ENCODE measurements at regions not wholly inside any gene's neighbourhood (a gene's known extent, or its start where the extent isn't known, plus 50 kb on each side); places are given as distances from the start of the nearest gene placed in this dataset.

DNA sequence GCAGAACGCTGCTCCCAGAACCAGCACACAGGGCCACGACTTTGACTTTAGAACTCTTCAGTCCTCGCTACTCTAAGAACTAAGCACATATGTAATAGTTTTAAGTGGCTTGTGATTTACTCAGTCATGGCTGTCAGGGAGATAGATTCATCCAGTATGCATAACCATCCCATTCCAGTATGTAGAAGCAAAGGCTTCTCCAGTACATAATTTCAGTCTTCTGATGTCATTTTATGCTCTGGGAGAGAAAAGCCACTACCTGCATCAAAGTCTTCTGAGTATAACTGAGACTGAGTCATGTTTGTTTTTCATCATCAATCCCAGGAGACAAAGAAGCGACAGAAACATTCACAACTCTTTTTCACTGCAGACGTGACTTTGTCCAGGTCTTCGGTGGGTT, 885.7 kb downstream of the PLA2G4A start:
- no peak overlapping the region for H3K4me3 ChIP-seq
- H3K36me3 ChIP-seq = no peaks in the 10 kb centered on the region
- intact Hi-C loops (cut with DNase I; ENCODE audit: low total_unique reads) = no loop called here
- TF ChIP-seq POLR2AphosphoS5 (IDR thresholded peaks at IDR 0.05) = no peak
- TF ChIP-seq, protein P1, sequence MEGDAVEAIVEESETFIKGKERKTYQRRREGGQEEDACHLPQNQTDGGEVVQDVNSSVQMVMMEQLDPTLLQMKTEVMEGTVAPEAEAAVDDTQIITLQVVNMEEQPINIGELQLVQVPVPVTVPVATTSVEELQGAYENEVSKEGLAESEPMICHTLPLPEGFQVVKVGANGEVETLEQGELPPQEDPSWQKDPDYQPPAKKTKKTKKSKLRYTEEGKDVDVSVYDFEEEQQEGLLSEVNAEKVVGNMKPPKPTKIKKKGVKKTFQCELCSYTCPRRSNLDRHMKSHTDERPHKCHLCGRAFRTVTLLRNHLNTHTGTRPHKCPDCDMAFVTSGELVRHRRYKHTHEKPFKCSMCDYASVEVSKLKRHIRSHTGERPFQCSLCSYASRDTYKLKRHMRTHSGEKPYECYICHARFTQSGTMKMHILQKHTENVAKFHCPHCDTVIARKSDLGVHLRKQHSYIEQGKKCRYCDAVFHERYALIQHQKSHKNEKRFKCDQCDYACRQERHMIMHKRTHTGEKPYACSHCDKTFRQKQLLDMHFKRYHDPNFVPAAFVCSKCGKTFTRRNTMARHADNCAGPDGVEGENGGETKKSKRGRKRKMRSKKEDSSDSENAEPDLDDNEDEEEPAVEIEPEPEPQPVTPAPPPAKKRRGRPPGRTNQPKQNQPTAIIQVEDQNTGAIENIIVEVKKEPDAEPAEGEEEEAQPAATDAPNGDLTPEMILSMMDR (IDR thresholded peaks at IDR 0.05 in 8 of 11, conservative IDR thresholded peaks at IDR 0.05 in 3 of 11) = no peak
- no peak for TF ChIP-seq POLR2A (IDR thresholded peaks at IDR 0.05)
- 77 to 87% (median 80%) methylated on average over 6 of the region's 6 CpGs for WGBS, 5 donors
- no peak overlapping the region for H3K27ac ChIP-seq
- DNase-seq = no peak
- no peaks in the 10 kb centered on the region for H3K4me1 ChIP-seq
- peaks cover 0 to 10% (median 1%) of the 10 kb centered on the region in 8 donors for H3K9me3 ChIP-seq
- no peaks in the 10 kb centered on the region for H3K27me3 ChIP-seq (replicated peaks in 1 of 7)

DNA sequence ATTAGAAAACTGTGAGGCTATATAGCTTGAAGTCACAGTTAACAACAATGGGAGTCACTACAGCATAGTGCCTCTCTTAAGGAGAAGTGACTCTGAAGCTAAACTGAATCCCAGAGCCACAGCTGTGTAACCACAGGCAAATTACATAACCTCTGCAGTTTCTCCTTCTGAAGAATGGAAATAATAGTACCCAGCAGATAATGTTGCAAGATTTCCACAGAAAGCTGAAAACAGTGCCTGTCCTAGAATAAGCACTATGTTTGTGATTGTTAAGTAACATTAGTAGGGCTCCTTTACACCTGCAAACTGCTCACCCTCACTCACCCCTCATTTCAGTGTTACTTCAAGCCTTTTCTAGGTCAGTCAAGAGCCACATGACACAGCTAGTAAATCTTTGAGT, 886.7 kb downstream of the PLA2G4A start:
- Histone ChIP-seq H3K4me3 (no peak overlapping the region), H3K36me3 (no peaks in the 10 kb centered on the region), H3K4me1 (no peaks in the 10 kb centered on the region), H3K27ac (no peak overlapping the region), H3K27me3 (replicated peaks in 1 of 7) (no peaks in the 10 kb centered on the region), H3K9me3 (peaks cover 0 to 14% (median 1%) of the 10 kb centered on the region in 8 donors)
- intact Hi-C loops (cut with DNase I; ENCODE audit: low total_unique reads) = no loop called here
- TF ChIP-seq POLR2A (IDR thresholded peaks at IDR 0.05) (no peak), POLR2AphosphoS5 (IDR thresholded peaks at IDR 0.05) (no peak)
- TF ChIP-seq, protein P1 (IDR thresholded peaks at IDR 0.05 in 8 of 11, conservative IDR thresholded peaks at IDR 0.05 in 3 of 11) = no peak
- no peak for DNase-seq

DNA sequence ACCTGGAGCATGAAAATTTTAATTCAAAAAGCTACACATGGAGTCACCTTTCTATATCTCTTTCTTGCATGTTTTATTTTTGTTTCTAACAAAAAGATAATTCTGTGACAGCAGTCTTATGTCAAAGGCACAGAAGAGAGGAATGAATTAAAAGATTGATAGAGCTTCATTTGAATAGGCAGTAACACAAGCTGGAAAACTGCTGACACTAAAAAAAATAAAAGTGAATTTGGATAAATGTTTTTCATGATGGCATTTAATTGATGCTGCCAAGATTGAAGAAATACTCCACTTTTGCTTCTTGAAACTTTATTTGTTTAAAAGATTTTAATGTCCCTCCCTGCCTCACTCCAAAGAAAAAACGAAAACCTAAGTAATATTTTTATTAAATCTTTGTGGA, 887.4 kb downstream of the PLA2G4A start:
- H3K9me3 ChIP-seq = peaks cover 0 to 14% (median 1%) of the 10 kb centered on the region in 8 donors
- H3K27ac ChIP-seq = no peak overlapping the region
- H3K4me3 ChIP-seq = no peak overlapping the region
- intact Hi-C loops (cut with DNase I; ENCODE audit: low total_unique reads) = no loop called here
- no peaks in the 10 kb centered on the region for H3K36me3 ChIP-seq
- no peak for DNase-seq
- WGBS, 5 donors = 45 to 77% (median 60%) methylated on average over 1 of the region's 1 CpG
- no peaks in the 10 kb centered on the region for H3K4me1 ChIP-seq
- H3K27me3 ChIP-seq (replicated peaks in 1 of 7) = no peaks in the 10 kb centered on the region
- TF ChIP-seq POLR2A (IDR thresholded peaks at IDR 0.05) = no peak
- TF ChIP-seq, protein P1 (IDR thresholded peaks at IDR 0.05 in 8 of 11, conservative IDR thresholded peaks at IDR 0.05 in 3 of 11) = no peak
- TF ChIP-seq POLR2AphosphoS5 (IDR thresholded peaks at IDR 0.05) = no peak

DNA sequence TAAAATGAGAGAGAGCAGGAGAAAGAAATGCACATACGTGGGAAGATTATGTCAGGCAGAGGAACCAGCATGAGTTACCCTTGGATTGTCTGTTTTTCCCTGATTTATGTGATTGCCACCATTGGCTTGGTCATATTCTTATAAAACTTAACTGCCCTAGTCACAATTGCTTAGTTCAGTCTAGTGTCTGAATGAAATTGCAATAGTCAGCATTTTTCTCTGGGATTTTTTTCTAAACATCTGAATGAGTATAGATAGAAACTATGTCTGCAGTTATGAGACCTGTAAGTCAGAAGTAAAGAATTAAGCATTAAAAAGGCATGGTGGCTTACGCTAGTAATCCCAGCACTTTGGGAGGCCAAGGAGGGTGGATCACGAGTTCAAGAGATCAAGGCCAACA, 889.8 kb downstream of the PLA2G4A start:
- DNase-seq = no peak
- 64 to 84% (median 72%) methylated on average over 3 of the region's 3 CpGs for WGBS, 5 donors
- intact Hi-C loops (cut with DNase I; ENCODE audit: low total_unique reads) = no loop called here
- Histone ChIP-seq H3K9me3 (peaks cover 0 to 9% (median 1%) of the 10 kb centered on the region in 8 donors), H3K27me3 (replicated peaks in 1 of 7) (no peaks in the 10 kb centered on the region), H3K36me3 (no peaks in the 10 kb centered on the region), H3K27ac (no peak overlapping the region), H3K4me1 (no peaks in the 10 kb centered on the region), H3K4me3 (no peak overlapping the region)
- TF ChIP-seq, protein P1 (IDR thresholded peaks at IDR 0.05 in 8 of 11, conservative IDR thresholded peaks at IDR 0.05 in 3 of 11) = no peak
- TF ChIP-seq POLR2AphosphoS5 (IDR thresholded peaks at IDR 0.05) (no peak), POLR2A (IDR thresholded peaks at IDR 0.05) (no peak)
